HL-60 (cell line): ENCODE measurements at regions not wholly inside any gene's neighbourhood (a gene's known extent, or its start where the extent isn't known, plus 50 kb on each side); places are given as distances from the start of the nearest gene placed in this dataset.

Source experiments
- DNase-seq, 2 experiments: peaks; one replicate each; pipeline ENCODE4 v3.0.0-alpha.2; 2010 to 2020; ENCODE audit warnings: low read depth in 1 of 2, low spot score in 1 of 2
- H3K27ac ChIP-seq: fragments of 250-450 bp; sonication (Bioruptor Pico); replicated peaks from 2 replicates; pipeline ENCODE4 v1.5.1; 2020; ENCODE audit warnings: mild to moderate bottlenecking, moderate library complexity
- H3K27me3 ChIP-seq: fragments of 250-450 bp; sonication (Bioruptor Pico); 2 replicates; pipeline ENCODE4 v1.5.1; 2021; ENCODE audit warnings: mild to moderate bottlenecking, moderate library complexity; ENCODE audit not compliant: insufficient read depth, poor library complexity, severe bottlenecking
- H3K4me3 ChIP-seq: replicated peaks from 2 replicates; pipeline ENCODE4 v1.5.1; 2011; ENCODE audit warnings: mild to moderate bottlenecking, control low read depth, low read length; ENCODE audit not compliant: insufficient read depth
- GABPA ChIP-seq: IDR thresholded peaks from 2 replicates; pipeline ENCODE4 v1.6.1; 2012; ENCODE audit warnings: low read depth
- POLR2AphosphoS5 ChIP-seq: IDR thresholded peaks from 2 replicates; pipeline ENCODE4 v1.6.1; 2012; ENCODE audit warnings: low read depth
- SPI1 ChIP-seq: IDR thresholded peaks from 2 replicates; pipeline ENCODE4 v1.6.1; 2012; ENCODE audit warnings: low read depth, mild to moderate bottlenecking, borderline replicate concordance
- TF ChIP-seq, protein P1 (sequence below): IDR thresholded peaks from 2 replicates; pipeline ENCODE4 v1.6.1; 2012; ENCODE audit warnings: low read depth; ENCODE audit not compliant: insufficient replicate concordance
- TF ChIP-seq, protein P2 (sequence below): IDR thresholded peaks from one replicate; pipeline ENCODE4 v1.5.1; 2011; ENCODE audit warnings: low read length, control low read depth, inconsistent platforms; ENCODE audit not compliant: insufficient read depth

DNA sequence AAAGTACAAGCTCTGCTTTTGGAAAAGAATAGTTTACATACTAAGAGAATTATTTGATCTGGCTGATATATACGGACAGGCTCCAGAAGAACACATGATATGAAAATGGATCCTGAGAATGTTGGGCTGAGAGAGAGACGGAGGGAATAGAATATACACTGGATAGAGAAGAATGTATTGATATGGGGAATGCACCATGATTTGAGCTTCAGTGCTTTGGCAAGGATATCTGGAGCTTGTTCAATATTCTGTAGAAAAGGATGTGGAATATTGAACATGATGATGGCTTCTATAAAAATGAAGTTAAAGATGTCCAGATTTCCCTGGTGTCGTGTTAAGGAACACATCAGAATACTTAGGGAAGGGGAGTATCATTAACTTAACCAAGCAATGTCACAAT lies 280.5 kb upstream of the VLDLR start:
- Histone ChIP-seq H3K27ac (no peak overlapping the region), H3K4me3 (no peak overlapping the region), H3K27me3 (no peaks in the 10 kb centered on the region)
- TF ChIP-seq, protein P1, sequence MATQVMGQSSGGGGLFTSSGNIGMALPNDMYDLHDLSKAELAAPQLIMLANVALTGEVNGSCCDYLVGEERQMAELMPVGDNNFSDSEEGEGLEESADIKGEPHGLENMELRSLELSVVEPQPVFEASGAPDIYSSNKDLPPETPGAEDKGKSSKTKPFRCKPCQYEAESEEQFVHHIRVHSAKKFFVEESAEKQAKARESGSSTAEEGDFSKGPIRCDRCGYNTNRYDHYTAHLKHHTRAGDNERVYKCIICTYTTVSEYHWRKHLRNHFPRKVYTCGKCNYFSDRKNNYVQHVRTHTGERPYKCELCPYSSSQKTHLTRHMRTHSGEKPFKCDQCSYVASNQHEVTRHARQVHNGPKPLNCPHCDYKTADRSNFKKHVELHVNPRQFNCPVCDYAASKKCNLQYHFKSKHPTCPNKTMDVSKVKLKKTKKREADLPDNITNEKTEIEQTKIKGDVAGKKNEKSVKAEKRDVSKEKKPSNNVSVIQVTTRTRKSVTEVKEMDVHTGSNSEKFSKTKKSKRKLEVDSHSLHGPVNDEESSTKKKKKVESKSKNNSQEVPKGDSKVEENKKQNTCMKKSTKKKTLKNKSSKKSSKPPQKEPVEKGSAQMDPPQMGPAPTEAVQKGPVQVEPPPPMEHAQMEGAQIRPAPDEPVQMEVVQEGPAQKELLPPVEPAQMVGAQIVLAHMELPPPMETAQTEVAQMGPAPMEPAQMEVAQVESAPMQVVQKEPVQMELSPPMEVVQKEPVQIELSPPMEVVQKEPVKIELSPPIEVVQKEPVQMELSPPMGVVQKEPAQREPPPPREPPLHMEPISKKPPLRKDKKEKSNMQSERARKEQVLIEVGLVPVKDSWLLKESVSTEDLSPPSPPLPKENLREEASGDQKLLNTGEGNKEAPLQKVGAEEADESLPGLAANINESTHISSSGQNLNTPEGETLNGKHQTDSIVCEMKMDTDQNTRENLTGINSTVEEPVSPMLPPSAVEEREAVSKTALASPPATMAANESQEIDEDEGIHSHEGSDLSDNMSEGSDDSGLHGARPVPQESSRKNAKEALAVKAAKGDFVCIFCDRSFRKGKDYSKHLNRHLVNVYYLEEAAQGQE, result no peak
- TF ChIP-seq POLR2AphosphoS5, result no peak
- TF ChIP-seq SPI1, result no peak
- TF ChIP-seq, protein P2, sequence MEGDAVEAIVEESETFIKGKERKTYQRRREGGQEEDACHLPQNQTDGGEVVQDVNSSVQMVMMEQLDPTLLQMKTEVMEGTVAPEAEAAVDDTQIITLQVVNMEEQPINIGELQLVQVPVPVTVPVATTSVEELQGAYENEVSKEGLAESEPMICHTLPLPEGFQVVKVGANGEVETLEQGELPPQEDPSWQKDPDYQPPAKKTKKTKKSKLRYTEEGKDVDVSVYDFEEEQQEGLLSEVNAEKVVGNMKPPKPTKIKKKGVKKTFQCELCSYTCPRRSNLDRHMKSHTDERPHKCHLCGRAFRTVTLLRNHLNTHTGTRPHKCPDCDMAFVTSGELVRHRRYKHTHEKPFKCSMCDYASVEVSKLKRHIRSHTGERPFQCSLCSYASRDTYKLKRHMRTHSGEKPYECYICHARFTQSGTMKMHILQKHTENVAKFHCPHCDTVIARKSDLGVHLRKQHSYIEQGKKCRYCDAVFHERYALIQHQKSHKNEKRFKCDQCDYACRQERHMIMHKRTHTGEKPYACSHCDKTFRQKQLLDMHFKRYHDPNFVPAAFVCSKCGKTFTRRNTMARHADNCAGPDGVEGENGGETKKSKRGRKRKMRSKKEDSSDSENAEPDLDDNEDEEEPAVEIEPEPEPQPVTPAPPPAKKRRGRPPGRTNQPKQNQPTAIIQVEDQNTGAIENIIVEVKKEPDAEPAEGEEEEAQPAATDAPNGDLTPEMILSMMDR, result no peak
- TF ChIP-seq GABPA, result no peak
- no peak for DNase-seq

GRCh38 chr9:2341956-2342355 lies 279.6 kb upstream of the VLDLR start:
- TF ChIP-seq, protein P2, result no peak
- no peak for TF ChIP-seq POLR2AphosphoS5
- TF ChIP-seq, protein P1, result no peak
- no peak for TF ChIP-seq GABPA
- no peak for TF ChIP-seq SPI1
- no peak for DNase-seq
- Histone ChIP-seq H3K4me3 (no peak overlapping the region), H3K27me3 (no peaks in the 10 kb centered on the region), H3K27ac (no peak overlapping the region)

DNA sequence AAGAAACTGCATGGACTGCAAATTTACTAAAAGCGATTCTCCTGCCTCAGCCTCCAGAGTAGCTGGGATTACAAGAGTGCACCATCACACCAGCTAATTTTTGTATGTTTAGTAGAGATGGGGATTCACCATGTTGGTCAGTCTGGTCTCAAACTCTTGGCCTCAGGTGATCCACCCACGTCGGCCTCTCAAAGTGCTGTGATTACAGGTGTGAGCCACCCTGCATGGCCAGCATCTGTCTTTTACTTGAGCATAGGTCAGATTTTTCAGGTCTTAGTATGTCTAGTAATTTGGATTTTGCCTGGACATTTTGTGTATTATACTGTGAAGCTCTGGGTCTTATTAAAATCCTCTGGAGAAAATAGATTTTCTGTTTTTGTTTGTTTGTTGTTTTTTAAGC lies 277.8 kb upstream of the VLDLR start:
- TF ChIP-seq, protein P2, result no peak
- TF ChIP-seq POLR2AphosphoS5, result no peak
- TF ChIP-seq, protein P1, result no peak
- TF ChIP-seq GABPA, result no peak
- no peak for TF ChIP-seq SPI1
- Histone ChIP-seq H3K27me3 (no peaks in the 10 kb centered on the region), H3K27ac (no peak overlapping the region), H3K4me3 (no peak overlapping the region)
- DNase-seq, result no peak
